HuH-7 (cell line): ENCODE measurements at regions not wholly inside any gene's neighbourhood (a gene's known extent, or its start where the extent isn't known, plus 50 kb on each side); places are given as distances from the start of the nearest gene placed in this dataset.
"Not testable (repeated sequence)": the region's sequence is repeated elsewhere in the genome, so short reads cannot be mapped to it uniquely, and the experiment has no call there.

Source experiments
- DNase-seq: peaks from one replicate; pipeline ENCODE4 v3.0.0; 2011; ENCODE audit warnings: low spot score

DNA sequence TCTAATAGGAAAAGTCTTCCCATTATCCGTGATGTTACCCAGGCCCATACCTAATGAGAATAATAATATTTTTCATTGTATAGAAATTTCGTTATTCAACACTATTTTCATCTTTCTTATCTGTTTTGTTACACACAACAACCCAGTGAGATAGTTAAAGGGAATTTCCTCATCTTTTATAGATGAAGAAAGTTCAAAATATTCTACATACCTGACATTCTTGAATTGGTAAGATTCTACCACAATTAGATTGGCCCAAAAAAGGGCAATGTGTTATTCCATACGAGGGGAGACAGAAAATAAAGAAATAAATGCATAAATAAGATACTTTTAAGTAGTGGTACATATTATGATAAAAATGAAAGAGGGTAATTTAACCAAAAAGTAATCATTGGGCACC is 405.5 kb upstream of the ADAMTS5 start:
- DNase-seq, result no peak

DNA sequence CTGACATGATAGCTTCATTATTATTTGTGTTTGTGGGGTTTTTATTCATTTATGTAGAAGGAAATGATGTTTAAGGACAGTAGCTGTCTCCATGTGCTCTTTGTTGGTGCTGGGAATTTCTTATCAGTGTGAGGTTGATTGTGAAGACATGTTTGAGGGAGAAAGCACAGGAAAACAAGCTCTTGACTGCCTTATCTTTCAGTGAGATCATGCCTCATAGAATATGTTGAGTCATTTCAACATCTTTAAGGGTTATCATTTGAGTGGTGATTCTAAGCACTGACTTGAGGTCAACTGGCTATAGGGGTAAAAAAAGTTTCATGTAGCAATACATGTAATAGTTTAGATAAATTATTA is 405.1 kb upstream of the ADAMTS5 start:
- no peak for DNase-seq

DNA sequence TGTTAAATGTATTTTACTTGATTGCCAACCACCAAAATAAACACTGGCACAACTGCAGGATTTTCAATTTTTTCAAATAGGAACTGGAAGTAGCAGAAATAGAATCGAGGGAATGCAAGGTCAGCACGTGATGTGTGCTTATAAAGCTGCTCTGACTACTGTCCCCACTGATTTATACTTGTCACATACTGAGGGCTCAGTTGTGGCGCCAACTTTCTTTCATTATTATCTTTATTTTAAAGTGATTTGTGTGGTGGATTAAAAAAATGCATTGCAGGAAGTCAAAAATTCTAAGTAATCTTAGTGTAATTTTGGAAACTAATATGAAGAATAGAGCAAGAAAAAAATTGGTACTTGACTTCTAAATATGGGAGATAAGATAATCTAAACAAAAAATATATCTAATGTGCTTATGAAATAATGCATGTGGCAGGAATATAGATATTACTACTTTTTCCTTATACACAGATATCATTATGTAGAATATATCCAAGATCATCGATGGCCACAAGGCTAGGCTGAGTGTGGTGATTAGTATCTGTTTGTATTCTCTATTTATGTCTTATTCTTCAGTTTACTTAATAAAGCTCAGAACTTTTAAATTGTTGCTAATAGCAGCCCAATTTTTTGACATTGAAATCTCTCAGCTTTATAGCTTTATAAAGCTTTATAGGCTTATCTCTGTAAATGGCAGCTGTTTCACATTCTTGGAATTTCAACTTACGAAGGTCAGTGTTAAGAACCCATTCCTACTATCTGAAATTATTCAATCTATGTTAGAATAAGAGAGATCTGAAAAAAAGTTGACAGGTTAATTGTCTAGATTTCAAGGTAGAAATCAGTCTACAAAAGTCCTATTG is 404.5 kb upstream of the ADAMTS5 start:
- DNase-seq, result no peak

DNA sequence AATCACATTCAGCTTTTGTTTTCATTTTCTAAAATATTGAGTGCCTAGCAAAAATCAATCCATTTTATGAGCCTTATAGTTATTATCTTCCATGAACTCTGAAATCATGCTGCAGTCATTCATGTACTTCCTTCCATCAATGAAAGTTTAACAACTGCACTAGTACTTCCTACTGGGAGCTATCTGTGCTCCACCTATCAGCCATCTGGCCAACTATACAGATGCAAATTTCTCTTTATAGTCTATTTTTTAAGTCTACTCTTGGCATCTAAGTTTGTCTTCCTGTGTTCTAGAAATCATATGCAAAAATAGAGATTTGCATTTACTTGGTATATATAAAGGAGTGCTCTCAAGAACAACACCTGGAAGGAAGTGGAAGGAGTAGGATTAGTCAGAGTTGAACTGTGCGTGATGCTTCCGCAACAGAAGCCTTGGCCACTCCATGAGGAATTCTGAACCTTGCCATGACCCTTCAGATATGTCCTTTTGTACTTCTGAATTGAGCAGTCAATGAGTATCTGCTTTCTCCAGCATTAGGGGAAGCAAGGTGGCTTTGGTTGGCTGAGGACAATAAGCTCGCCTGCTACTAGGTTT is 403.2 kb upstream of the ADAMTS5 start:
- no peak for DNase-seq

DNA sequence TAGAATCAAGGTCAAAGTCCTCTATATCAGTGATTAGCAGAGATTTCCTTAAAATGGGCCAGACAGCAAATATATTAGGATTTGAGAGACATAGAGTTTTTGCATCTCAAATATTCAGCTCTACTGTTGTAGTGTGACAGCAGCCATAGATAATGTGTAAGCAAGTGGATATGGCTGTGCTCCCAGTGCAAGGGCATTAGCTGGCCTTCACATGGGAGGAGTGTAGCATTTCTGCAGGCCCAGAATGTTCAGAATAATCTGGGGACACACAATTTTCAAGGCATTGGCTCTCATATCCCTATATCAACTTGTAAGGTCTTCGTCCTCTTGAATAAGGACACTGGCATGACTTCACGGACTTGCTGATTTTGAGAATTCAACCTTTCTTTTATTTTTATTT is 402.3 kb upstream of the ADAMTS5 start:
- DNase-seq, result no peak

DNA sequence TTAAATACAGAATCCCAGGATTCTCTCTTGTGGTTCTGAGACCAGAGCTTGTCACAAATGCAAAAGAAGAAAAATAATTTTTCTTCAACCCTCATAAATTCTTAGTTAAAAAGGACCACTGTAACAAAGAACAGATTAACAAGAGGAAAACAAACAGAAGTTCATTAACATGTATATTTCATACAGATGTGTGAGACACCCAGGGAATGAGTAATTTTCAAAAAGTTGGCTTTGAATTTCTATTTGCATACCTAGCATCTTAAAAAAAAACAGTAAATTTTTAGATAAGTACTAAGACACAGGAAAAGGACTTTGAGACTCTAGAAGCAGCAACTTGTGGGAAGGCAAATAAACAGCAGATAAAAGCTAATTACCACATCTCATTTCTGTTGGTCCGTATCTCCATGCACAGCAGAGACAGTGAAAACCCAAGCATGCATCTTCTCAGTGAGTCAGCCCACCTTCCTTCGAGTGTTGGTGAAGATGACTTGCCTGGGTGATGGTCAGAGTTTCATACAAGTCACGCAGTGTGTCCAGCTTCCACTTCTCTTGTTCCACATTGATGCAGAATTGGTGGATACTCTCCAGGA is 399.9 kb upstream of the ADAMTS5 start:
- no peak for DNase-seq

DNA sequence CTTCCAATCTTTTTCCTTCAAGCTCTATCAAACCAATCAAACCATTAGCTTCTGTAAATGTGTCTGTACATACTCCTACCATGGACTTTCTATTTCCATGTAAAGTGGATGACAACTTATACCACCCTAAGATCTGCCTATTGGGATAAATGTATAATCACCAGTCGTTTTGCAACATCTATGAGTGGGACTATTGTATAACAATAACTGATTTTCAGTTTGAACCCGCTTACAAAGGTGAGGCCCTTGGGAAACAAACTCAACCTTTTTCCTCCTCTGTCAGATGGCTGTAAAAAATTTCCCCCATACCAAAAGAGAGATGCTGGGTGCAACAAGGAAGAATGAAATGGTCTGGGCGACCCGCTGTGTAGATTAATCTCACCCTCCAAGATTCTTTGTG is 399.1 kb upstream of the ADAMTS5 start:
- no peak for DNase-seq

DNA sequence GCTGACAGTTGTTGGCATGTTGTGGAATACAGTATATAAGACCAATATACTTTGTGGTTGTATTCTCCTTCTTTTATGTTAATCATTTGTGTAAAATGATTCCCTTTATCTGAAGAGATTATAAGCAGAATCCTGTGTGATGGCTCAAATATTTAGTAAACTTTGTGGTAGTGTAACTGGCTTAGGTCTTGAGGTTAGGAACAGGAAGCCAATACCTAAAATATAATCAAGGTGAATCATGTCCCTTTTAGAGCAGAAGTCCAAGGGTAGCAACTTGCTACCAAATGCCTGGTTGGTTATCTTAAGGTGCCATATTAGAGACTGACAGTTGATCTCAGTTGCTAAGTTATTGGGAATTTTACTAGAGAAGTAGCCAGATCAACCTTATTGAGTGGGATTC is 398.5 kb upstream of the ADAMTS5 start:
- DNase-seq, result no peak

DNA sequence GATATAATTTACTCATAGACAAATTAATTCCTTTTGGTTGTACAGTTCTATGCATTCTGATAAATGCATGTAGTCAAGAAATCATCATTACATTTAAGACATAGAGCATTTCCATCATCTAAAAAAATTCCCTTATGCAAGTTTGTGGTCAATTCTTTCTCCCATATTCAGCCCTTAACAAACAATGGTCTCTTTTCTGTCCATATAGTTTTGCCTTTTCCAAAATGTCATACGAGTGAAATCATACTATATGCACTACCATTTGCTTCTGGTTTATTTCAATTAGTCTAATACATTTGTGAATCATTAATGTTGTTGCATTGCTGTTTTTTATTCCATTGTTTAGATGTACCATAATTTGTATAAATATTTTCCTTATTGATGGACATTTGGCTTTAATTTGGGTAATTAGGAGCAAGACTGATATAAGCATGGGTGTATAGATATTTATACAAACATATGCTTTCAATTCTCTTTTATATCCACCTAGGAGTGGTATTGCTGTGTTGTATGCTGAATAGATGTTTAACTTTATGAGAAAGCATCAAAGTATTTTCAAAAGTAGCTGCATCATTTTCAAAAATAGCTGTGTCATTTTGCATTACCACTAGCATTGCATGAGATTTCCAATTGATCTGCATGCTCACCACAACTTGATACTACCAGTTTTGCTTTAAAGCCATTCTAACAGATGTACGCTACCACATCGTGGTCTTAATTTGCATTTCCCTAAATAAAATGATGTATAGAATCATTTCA is 397.0 kb upstream of the ADAMTS5 start:
- DNase-seq, result no peak

DNA sequence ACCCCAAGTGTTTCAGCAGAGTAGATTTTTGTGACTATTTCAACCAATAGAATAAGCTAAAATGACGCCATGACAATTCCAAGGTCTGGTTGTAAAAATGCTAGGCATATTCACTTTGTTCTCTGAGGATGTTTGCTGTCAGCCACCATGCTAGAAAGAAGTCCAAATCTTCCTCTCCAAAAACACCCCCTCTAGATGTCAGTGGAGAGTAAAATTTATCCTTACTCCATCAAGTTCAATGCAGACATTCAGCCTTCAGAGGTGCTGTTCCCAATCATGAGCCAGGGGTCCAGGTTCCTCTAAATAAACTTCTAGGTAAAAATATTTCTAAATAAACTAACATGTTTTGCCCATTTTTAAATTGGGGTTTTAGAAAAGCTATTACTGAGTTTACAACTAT is 395.4 kb upstream of the ADAMTS5 start:
- DNase-seq, result no peak

DNA sequence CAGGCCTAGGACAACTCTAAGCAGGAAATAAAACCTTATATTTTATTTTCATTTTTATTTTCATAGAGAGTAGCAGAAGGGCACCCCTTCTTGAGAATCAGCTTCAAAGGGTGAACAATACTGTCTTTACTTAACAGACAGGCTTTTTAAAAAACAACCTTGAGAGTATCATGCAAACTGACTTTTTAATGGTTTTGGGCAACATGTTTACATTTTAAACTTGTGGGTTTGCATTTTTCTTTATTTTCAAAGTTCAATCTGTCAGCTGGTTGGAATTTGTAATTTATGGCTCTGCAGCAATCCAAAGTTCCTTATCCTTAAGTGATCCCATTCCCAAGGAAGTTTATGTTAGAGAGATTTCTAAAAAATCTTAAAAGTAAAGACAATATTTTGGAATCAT is 392.3 kb upstream of the ADAMTS5 start:
- no peak for DNase-seq

DNA sequence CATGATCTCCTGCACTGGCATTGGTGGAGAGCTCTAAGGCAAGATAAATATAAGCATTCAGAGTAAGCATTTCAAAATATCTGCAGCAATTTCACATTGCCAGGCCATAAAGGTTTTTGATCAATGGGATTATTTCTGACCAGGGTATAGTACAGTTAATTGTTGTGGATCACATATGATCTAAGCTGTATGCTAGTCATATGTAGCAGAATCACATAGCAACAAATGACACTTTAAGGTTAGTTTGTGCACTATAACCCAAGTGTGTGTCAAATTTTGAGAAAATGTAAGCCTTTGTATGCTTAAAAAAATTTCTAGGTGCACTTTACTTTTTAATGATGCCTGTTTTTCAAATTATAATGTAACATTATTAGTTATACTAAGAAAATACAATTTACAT is 386.0 kb upstream of the ADAMTS5 start:
- no peak for DNase-seq

DNA sequence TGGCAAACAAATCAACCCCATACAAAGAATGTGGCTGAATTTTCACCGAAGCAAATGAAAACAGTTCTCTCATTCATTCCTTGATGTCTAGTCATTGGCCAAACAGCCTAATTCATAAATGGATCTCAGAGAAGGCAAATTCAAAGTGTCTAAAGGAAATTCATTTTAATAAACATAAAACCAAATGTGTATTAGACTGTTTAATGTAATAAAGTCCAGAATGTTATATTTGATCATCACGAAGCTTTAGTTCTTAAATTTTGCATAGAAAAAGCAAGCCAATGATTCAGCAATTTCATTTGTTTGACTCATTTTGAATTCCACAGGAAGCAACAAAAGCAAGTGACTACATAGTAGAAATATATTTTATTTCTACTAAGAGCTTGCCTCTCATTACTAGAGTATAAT is 379.2 kb upstream of the ADAMTS5 start:
- no peak for DNase-seq

DNA sequence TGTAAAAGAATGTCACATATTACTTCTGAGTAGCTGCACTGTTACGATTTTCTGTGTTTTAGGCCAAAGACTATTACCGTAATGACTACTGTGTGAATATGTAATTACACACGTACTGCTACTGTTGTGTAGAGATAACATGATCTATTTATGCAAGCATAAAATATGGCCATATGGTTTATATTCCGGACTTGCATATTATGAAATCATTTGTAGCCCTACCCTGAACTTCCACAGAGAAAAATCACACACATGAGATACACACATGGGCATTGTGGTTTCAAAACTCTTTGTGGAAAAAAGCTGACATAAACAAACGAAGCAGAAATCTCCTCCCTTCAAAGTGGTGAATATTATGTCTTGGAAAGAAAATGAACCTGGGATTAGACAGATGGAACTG is 373.0 kb upstream of the ADAMTS5 start:
- no peak for DNase-seq

DNA sequence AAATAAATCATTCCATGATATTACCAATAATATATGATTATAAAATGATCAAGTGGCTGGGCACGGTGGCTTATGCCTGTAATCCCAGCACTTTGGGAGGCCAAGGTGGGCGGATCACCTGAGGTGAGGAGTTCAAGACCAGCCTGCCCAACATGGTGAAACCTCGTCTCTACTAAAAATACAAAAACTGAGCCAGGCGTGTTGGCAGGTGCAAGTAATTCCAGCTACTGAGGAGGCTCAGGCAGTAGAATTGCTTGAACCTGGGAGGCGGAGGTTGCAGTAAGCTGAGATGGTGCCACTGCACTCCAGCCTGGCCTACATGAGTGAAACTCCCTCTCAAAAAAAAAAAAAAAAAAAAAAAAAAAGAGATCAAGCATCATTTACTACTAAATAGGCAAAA is 371.1 kb upstream of the ADAMTS5 start:
- DNase-seq, result not testable (repeated sequence)

DNA sequence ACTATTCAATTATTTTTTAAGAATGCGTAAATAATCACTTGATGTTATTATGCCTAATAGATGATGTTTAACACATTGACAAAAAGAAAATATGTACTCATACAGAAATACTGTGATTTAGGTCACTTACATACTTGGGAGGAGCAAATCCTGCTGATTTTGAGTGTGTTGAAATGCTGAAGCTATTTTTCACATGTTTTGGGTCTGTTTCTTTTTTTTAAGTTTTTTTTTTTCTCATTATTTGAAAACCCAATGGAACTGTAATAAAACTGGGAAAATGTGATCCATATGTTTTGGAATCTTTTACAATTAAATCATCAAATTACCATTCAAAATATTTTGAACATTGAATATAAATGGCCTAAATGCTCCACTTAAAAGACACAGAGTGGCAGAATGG is 366.2 kb upstream of the ADAMTS5 start:
- DNase-seq, result no peak

DNA sequence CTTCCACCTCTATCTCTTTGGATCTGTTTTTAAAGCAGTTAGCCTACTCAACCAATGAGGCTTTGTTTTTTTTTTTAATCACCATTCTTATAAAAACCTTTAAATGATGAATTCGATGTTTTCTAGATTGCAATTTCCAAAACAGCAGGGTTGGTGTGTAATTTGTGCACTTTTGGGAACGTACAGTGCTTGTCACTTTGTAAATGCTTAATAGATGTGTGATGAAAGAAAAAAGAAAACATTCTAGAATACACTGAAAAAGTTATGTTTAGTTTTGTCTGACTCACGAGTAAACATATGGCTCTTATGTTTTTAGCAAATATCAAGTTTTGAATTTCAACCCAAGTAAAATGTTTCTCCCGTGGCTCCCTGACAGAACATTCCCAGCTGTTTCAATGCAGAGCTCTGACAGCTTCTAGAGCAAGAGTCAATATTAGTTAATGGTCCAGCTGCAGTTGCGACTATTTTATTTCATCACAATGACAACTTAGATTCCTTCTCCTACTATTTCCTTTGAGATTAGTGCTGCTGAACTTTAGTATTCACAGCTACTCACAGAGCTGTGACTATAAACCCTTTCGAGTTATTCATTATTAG is 362.5 kb upstream of the ADAMTS5 start:
- no peak for DNase-seq

DNA sequence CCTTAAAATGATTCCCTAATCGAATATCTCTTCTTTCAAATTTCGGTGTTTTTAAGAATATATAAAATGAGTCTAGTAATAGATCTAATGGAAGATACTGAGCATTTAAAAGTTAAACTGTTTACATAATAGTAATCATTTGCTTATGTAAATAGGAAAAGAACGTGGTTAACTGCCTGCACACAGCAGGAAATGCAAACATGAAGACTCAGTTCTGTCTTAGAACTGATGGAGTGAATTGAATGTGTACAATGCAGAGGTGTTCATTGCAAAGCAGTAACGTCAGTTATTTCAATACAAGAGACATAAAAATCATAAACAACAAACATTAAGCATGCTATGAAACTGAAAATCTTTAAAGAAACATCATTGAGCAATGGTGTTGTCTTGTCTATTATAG is 359.4 kb upstream of the ADAMTS5 start:
- no peak for DNase-seq

DNA sequence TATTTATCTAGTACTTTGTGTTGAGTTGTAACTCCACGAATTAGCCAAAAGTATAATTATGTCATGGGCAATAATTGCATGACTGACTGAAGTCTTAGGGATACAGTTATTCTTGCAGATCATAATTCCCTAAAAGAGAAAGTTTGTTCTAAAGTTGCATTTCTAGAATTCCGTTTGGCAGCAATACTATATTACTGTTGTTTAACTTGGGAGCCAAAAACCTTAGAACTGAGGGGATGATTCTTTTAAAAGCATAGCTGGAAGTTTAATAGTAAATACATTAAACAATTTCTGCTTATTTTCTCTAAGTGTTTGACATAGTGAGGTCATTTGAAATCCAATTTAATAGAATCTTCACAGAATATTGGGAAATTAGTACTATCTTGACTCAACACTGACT is 356.4 kb upstream of the ADAMTS5 start:
- no peak for DNase-seq

DNA sequence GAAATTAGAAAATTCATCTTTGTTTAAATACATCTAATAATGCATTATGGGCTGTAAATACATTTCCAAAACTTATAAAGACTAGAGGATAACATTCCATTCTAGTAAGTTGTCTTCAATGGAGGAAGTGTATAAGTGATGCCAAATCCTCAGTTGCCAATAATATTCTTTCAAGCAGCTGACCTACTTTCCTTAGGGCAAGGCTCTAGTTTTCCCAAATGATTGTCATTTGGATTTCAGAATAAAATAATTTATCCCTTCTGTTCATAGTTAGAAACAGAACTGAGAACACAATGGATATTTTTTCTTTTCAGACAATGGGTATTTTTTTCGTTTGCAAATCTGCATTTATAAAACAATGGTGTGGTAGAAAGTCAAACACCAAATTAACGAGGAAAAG is 354.9 kb upstream of the ADAMTS5 start:
- DNase-seq, result no peak

DNA sequence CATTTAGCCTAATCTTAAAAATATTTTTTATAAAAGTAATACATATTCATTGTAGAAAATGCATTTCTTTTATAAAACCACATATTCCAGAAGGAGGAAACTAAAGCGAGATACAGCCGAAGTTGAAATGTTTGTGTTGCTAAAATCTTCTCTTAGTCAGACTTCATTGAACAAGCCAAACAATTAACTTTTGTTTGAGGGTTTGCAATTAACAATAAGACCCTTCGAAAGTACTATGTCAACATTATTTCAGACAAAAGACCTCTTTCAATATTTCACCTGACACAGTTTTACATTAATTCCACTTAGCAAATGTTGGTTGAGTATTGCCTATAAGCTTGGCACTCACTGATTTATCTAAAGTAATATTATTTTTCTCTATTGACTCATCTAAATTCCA is 354.0 kb upstream of the ADAMTS5 start:
- DNase-seq, result no peak

DNA sequence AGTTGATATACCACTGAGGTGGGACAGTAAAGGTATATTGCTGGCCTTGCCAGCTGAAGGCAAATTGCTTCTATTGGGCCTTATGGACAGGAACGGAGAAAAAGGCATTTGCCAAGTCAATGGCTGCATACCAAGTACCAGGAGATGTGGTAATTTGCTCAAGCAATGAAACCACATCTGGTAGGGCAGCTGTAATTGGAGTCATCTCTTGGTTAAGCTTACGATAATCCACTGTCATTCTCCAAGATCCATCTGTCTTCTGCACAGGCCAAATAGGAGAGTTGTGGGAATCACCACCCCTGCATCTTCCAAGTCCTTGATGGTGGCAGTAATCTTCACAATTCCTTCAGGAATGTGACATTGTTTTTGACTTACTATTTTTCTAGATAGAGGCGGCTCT is 350.7 kb upstream of the ADAMTS5 start:
- not testable (repeated sequence) for DNase-seq

DNA sequence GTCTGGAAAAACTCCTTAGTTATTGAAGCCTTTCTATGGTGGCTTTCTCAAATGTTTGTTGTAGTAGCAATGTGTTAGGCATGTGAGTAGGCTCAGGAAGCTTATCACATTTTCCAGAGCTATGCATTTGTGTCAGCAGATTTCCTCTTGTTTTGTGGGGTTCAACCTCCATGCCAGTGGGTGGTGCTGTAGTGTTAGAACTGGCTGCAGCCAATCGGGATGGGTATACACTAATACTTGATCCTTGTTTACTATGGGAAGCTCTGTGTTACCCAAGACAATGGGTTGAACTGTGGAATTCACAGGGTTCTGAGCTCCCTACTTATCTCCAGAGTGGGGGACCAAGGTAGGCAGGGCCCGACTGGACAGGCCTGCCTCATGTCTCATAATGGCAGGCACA is 348.5 kb upstream of the ADAMTS5 start:
- DNase-seq, result no peak
